ENCODE measurements at regions not wholly inside any gene's neighbourhood (a gene's known extent, or its start where the extent isn't known, plus 50 kb on each side); places are given as distances from the start of the nearest gene placed in this dataset.

DNA sequence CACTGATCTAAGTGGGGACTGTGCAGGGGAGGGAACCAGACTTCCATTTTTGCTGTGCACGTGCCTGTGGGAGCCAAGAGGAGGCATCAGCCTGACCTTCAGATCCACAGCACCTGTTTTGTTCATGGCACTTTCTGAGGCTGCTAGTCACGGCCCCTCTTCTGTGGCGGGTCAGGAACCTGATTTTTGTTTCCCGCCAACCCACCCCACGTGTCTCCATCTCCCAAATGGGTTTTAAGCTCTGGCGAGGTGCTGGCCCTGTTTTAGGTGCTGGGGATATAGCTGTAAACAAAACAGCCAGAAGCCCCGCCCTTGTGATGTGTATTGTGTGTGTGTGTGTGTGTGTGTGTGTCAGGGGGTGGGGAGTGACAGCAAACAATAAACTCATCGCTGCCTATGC, 60.4 kb upstream of the GRPEL1 start:
- Histone ChIP-seq H3K4me1 (ENCODE audit: control insufficient read depth in 2 of 2, insufficient read depth in 2 of 2, low read length in 1 of 2) (peaks cover 0 to 6% of the 10 kb centered on the region in 2 donors), H3K9me3 (ENCODE audit: control insufficient read depth in 2 of 2, insufficient read depth in 1 of 2, low read depth in 1 of 2, low read length in 1 of 2) (peaks cover 0 to 10% of the 10 kb centered on the region in 2 donors), H3K27me3 (ENCODE audit: control insufficient read depth in 1 of 2, insufficient read depth in 2 of 2, low read length in 2 of 2) (no peaks in the 10 kb centered on the region), H3K4me3 (ENCODE audit: low read depth in 1 of 2, low read length in 2 of 2) (no peak overlapping the region), H3K27ac (ENCODE audit: low read depth in 2 of 2, low read length in 1 of 2) (no peak overlapping the region), H3K36me3 (ENCODE audit: control insufficient read depth in 2 of 2, insufficient read depth in 2 of 2, low read length in 1 of 2) (no peaks in the 10 kb centered on the region)
- WGBS, 2 donors, result 81 to 84% methylated on average over 8 of the region's 8 CpGs

- no peaks in the 10 kb centered on the region for H3K36me3 ChIP-seq (ENCODE audit: control insufficient read depth in 2 of 2, insufficient read depth in 2 of 2, low read length in 1 of 2)
- 83 to 84% methylated on average over 18 of the region's 18 CpGs for WGBS, 2 donors
- H3K27ac ChIP-seq (ENCODE audit: low read depth in 2 of 2, low read length in 1 of 2), result no peak overlapping the region
- H3K4me1 ChIP-seq (ENCODE audit: control insufficient read depth in 2 of 2, insufficient read depth in 2 of 2, low read length in 1 of 2), result peaks cover 0 to 6% of the 10 kb centered on the region in 2 donors
- peaks cover 0 to 7% of the 10 kb centered on the region in 2 donors for H3K9me3 ChIP-seq (ENCODE audit: control insufficient read depth in 2 of 2, insufficient read depth in 1 of 2, low read depth in 1 of 2, low read length in 1 of 2)
- no peaks in the 10 kb centered on the region for H3K27me3 ChIP-seq (ENCODE audit: control insufficient read depth in 1 of 2, insufficient read depth in 2 of 2, low read length in 2 of 2)
- H3K4me3 ChIP-seq (ENCODE audit: low read depth in 1 of 2, low read length in 2 of 2), result no peak overlapping the region
Measured at GRCh38 chr4:7127576-7127975, 59.7 kb upstream of the GRPEL1 start.

- WGBS, 2 donors, result 69 to 86% methylated on average over 8 of the region's 8 CpGs
- H3K4me3 ChIP-seq (ENCODE audit: low read depth in 1 of 2, low read length in 2 of 2), result no peak overlapping the region
- H3K27me3 ChIP-seq (ENCODE audit: control insufficient read depth in 1 of 2, insufficient read depth in 2 of 2, low read length in 2 of 2), result no peaks in the 10 kb centered on the region
Measured at GRCh38 chr4:7126981-7127380, 59.1 kb upstream of the GRPEL1 start.

DNA sequence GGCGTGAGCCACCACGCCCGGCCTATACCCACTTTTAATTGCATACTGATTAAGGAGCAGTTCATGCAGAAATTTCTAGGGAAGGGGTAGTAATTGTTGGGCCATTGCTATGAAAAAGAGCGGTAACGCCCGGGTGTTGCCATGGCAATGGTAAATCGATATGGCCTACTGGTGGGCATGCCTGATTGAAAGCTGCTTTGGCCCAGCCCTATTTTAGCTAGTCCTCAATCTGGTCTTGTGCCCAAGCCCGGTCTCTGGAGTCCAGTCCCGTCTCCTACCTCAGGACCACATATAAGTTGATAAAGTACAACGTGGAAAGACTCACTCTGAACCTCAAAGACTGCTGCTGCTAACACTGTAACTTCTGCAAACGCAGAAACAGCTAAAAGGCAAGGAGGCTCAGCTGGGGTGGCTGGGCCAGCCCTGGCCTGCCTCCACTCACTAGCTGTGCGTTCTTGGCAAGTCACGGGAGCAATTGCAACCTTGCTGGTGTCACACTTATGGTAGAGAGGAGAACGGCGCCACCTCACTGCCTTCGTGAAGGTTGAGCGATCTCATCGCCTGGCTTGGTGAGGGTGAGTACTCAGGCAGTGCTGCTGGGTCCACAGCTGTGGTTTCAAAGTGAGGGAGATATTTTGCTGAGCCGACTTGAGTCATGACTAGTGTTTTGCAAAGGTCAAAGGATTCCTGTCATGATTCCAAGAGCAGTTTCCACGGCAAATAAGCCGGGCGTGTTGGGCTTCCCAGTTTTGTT, 57.0 kb upstream of the GRPEL1 start:
- H3K9me3 ChIP-seq (ENCODE audit: control insufficient read depth in 2 of 2, insufficient read depth in 1 of 2, low read depth in 1 of 2, low read length in 1 of 2), result no peaks in the 10 kb centered on the region
- H3K4me1 ChIP-seq (ENCODE audit: control insufficient read depth in 2 of 2, insufficient read depth in 2 of 2, low read length in 1 of 2), result peaks cover 0 to 6% of the 10 kb centered on the region in 2 donors
- no peak overlapping the region for H3K4me3 ChIP-seq (ENCODE audit: low read depth in 1 of 2, low read length in 2 of 2)
- H3K36me3 ChIP-seq (ENCODE audit: control insufficient read depth in 2 of 2, insufficient read depth in 2 of 2, low read length in 1 of 2), result no peaks in the 10 kb centered on the region
- peak overlapping the region; percentile 1 to 65 for H3K27ac ChIP-seq (ENCODE audit: low read depth in 2 of 2, low read length in 1 of 2)
- 37 to 51% methylated on average over 22 of the region's 22 CpGs for WGBS, 2 donors
- no peaks in the 10 kb centered on the region for H3K27me3 ChIP-seq (ENCODE audit: control insufficient read depth in 1 of 2, insufficient read depth in 2 of 2, low read length in 2 of 2)

More at GRCh38 chr4:7126981-7127380, 59.1 kb upstream of the GRPEL1 start:
- H3K4me1 ChIP-seq (ENCODE audit: control insufficient read depth in 2 of 2, insufficient read depth in 2 of 2, low read length in 1 of 2), result peaks cover 0 to 6% of the 10 kb centered on the region in 2 donors
- peaks cover 0 to 7% of the 10 kb centered on the region in 2 donors for H3K9me3 ChIP-seq (ENCODE audit: control insufficient read depth in 2 of 2, insufficient read depth in 1 of 2, low read depth in 1 of 2, low read length in 1 of 2)
- no peak overlapping the region for H3K27ac ChIP-seq (ENCODE audit: low read depth in 2 of 2, low read length in 1 of 2)
- H3K36me3 ChIP-seq (ENCODE audit: control insufficient read depth in 2 of 2, insufficient read depth in 2 of 2, low read length in 1 of 2), result no peaks in the 10 kb centered on the region

- Histone ChIP-seq H3K27me3 (ENCODE audit: control insufficient read depth in 1 of 2, insufficient read depth in 2 of 2, low read length in 2 of 2) (no peaks in the 10 kb centered on the region), H3K27ac (ENCODE audit: low read depth in 2 of 2, low read length in 1 of 2) (no peak overlapping the region), H3K4me3 (ENCODE audit: low read depth in 1 of 2, low read length in 2 of 2) (no peak overlapping the region), H3K36me3 (ENCODE audit: control insufficient read depth in 2 of 2, insufficient read depth in 2 of 2, low read length in 1 of 2) (no peaks in the 10 kb centered on the region), H3K9me3 (ENCODE audit: control insufficient read depth in 2 of 2, insufficient read depth in 1 of 2, low read depth in 1 of 2, low read length in 1 of 2) (peaks cover 0 to 3% of the 10 kb centered on the region in 2 donors), H3K4me1 (ENCODE audit: control insufficient read depth in 2 of 2, insufficient read depth in 2 of 2, low read length in 1 of 2) (peaks cover 0 to 6% of the 10 kb centered on the region in 2 donors)
- WGBS, 2 donors, result 84 to 89% methylated on average over 24 of the region's 24 CpGs
Measured at GRCh38 chr4:7121866-7122653, 54.2 kb upstream of the GRPEL1 start.

- H3K4me3 ChIP-seq (ENCODE audit: low read depth in 1 of 2, low read length in 2 of 2), result no peak overlapping the region
- peaks cover 0 to 6% of the 10 kb centered on the region in 2 donors for H3K4me1 ChIP-seq (ENCODE audit: control insufficient read depth in 2 of 2, insufficient read depth in 2 of 2, low read length in 1 of 2)
- WGBS, 2 donors, result 65 to 73% methylated on average over 15 of the region's 15 CpGs
- no peaks in the 10 kb centered on the region for H3K27me3 ChIP-seq (ENCODE audit: control insufficient read depth in 1 of 2, insufficient read depth in 2 of 2, low read length in 2 of 2)
- H3K27ac ChIP-seq (ENCODE audit: low read depth in 2 of 2, low read length in 1 of 2), result no peak overlapping the region
- no peaks in the 10 kb centered on the region for H3K36me3 ChIP-seq (ENCODE audit: control insufficient read depth in 2 of 2, insufficient read depth in 2 of 2, low read length in 1 of 2)
- peaks cover 0 to 3% of the 10 kb centered on the region in 2 donors for H3K9me3 ChIP-seq (ENCODE audit: control insufficient read depth in 2 of 2, insufficient read depth in 1 of 2, low read depth in 1 of 2, low read length in 1 of 2)
Measured at GRCh38 chr4:7121174-7121573, 53.3 kb upstream of the GRPEL1 start.

GRCh38 chr4:7120341-7120740, 52.5 kb upstream of the GRPEL1 start:
- WGBS, 2 donors, result 83% methylated on average over 8 of the region's 8 CpGs

DNA sequence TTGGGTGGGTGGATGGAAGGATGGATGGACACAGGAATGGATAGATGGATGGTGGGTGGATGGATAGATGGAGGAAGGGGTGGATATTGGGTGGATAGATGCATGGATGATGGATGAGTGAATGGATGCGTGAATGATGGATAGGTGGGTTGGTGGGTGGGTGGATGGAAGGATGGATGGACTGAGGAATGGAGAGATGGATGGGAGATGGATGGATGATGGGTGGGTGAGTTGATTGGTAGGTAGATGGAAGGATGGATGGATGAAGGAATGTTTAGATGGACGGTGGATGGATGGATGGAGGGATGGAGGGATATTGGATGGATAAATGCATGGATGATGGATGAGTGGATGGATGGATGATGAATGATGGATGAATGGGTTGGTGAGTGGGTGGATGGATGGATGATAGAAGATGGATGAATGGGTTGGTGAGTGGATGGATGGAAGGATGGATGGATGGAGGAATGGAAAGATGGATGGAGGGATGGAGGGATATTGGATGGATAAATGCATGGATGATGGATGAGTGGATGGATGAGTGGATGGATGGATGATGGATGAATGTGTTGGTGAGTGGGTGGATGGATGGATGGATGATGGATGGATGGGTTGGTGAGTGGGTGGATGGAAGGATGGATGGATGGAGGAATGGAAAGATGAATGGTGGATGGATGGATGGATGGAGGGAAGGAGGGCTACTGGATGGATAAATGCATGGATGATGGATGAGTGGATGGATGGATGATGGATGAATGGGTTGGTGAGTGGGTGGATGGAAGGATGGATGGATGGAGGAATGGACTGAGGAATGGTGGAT, 50.4 kb upstream of the GRPEL1 start:
- H3K4me3 ChIP-seq (ENCODE audit: low read depth in 1 of 2, low read length in 2 of 2), result no peak overlapping the region
- no peaks in the 10 kb centered on the region for H3K4me1 ChIP-seq (ENCODE audit: control insufficient read depth in 2 of 2, insufficient read depth in 2 of 2, low read length in 1 of 2)

More at GRCh38 chr4:7120341-7120740, 52.5 kb upstream of the GRPEL1 start:
- Histone ChIP-seq H3K9me3 (ENCODE audit: control insufficient read depth in 2 of 2, insufficient read depth in 1 of 2, low read depth in 1 of 2, low read length in 1 of 2) (peaks cover 0 to 3% of the 10 kb centered on the region in 2 donors), H3K27ac (ENCODE audit: low read depth in 2 of 2, low read length in 1 of 2) (no peak overlapping the region), H3K4me3 (ENCODE audit: low read depth in 1 of 2, low read length in 2 of 2) (no peak overlapping the region), H3K4me1 (ENCODE audit: control insufficient read depth in 2 of 2, insufficient read depth in 2 of 2, low read length in 1 of 2) (peaks cover 0 to 6% of the 10 kb centered on the region in 2 donors), H3K27me3 (ENCODE audit: control insufficient read depth in 1 of 2, insufficient read depth in 2 of 2, low read length in 2 of 2) (no peaks in the 10 kb centered on the region), H3K36me3 (ENCODE audit: control insufficient read depth in 2 of 2, insufficient read depth in 2 of 2, low read length in 1 of 2) (no peaks in the 10 kb centered on the region)

More for the DNA sequence above, 50.4 kb upstream of the GRPEL1 start:
- H3K27ac ChIP-seq (ENCODE audit: low read depth in 2 of 2, low read length in 1 of 2), result no peak overlapping the region
- H3K36me3 ChIP-seq (ENCODE audit: control insufficient read depth in 2 of 2, insufficient read depth in 2 of 2, low read length in 1 of 2), result no peaks in the 10 kb centered on the region
- no peaks in the 10 kb centered on the region for H3K27me3 ChIP-seq (ENCODE audit: control insufficient read depth in 1 of 2, insufficient read depth in 2 of 2, low read length in 2 of 2)
- peaks cover 0 to 3% of the 10 kb centered on the region in 2 donors for H3K9me3 ChIP-seq (ENCODE audit: control insufficient read depth in 2 of 2, insufficient read depth in 1 of 2, low read depth in 1 of 2, low read length in 1 of 2)
- WGBS, 2 donors, result 85 to 86% methylated on average over 2 of the region's 2 CpGs

Measured in esophagus (tissue), 2 donors.